ENCODE measurements at regions not wholly inside any gene's neighbourhood (a gene's known extent, or its start where the extent isn't known, plus 50 kb on each side); places are given as distances from the start of the nearest gene placed in this dataset.

- no peak overlapping the region for H3K4me3 ChIP-seq (ENCODE audit: low read depth in 1 of 2, low read length in 2 of 2)
- H3K9me3 ChIP-seq (ENCODE audit: low read length): no peaks in the 10 kb centered on the region
- H3K36me3 ChIP-seq (ENCODE audit: insufficient read depth, low read length): no peaks in the 10 kb centered on the region
- H3K4me1 ChIP-seq (ENCODE audit: insufficient read depth, low read length): no peaks in the 10 kb centered on the region
- no peaks in the 10 kb centered on the region for H3K27me3 ChIP-seq (ENCODE audit: control insufficient read depth in 1 of 2, insufficient read depth in 2 of 2, low read length in 2 of 2)
- no peak overlapping the region for H3K27ac ChIP-seq (ENCODE audit: low read depth, low read length)
- no peak overlapping the region for H3K9ac ChIP-seq (ENCODE audit: low read length)
Measured at GRCh38 chr7:47661051-47661714, 79.3 kb upstream of the TNS3 start.

GRCh38 chr7:47659664-47660462 lies 78.0 kb upstream of the TNS3 start:
- H3K9me3 ChIP-seq (ENCODE audit: low read length): no peaks in the 10 kb centered on the region
- no peaks in the 10 kb centered on the region for H3K36me3 ChIP-seq (ENCODE audit: insufficient read depth, low read length)
- H3K4me1 ChIP-seq (ENCODE audit: insufficient read depth, low read length): no peaks in the 10 kb centered on the region
- H3K27me3 ChIP-seq (ENCODE audit: control insufficient read depth in 1 of 2, insufficient read depth in 2 of 2, low read length in 2 of 2): no peaks in the 10 kb centered on the region
- no peak overlapping the region for H3K27ac ChIP-seq (ENCODE audit: low read depth, low read length)
- no peak overlapping the region for H3K9ac ChIP-seq (ENCODE audit: low read length)
- no peak overlapping the region for H3K4me3 ChIP-seq (ENCODE audit: low read depth in 1 of 2, low read length in 2 of 2)

- no peaks in the 10 kb centered on the region for H3K27me3 ChIP-seq (ENCODE audit: control insufficient read depth in 1 of 2, insufficient read depth in 2 of 2, low read length in 2 of 2)
- H3K4me1 ChIP-seq (ENCODE audit: insufficient read depth, low read length): no peaks in the 10 kb centered on the region
- no peaks in the 10 kb centered on the region for H3K36me3 ChIP-seq (ENCODE audit: insufficient read depth, low read length)
- no peak overlapping the region for H3K9ac ChIP-seq (ENCODE audit: low read length)
- no peak overlapping the region for H3K4me3 ChIP-seq (ENCODE audit: low read depth in 1 of 2, low read length in 2 of 2)
- no peaks in the 10 kb centered on the region for H3K9me3 ChIP-seq (ENCODE audit: low read length)
- no peak overlapping the region for H3K27ac ChIP-seq (ENCODE audit: low read depth, low read length)
Measured at GRCh38 chr7:47658886-47659635, 77.2 kb upstream of the TNS3 start.

- no peaks in the 10 kb centered on the region for H3K9me3 ChIP-seq (ENCODE audit: low read length)
- no peak overlapping the region for H3K4me3 ChIP-seq (ENCODE audit: low read depth in 1 of 2, low read length in 2 of 2)
- H3K27ac ChIP-seq (ENCODE audit: low read depth, low read length): no peak overlapping the region
- no peaks in the 10 kb centered on the region for H3K36me3 ChIP-seq (ENCODE audit: insufficient read depth, low read length)
- H3K27me3 ChIP-seq (ENCODE audit: control insufficient read depth in 1 of 2, insufficient read depth in 2 of 2, low read length in 2 of 2): no peaks in the 10 kb centered on the region
- H3K9ac ChIP-seq (ENCODE audit: low read length): no peak overlapping the region
- H3K4me1 ChIP-seq (ENCODE audit: insufficient read depth, low read length): no peaks in the 10 kb centered on the region
Measured at GRCh38 chr7:47657126-47657525, 75.2 kb upstream of the TNS3 start.

GRCh38 chr7:47654672-47655298 lies 72.9 kb upstream of the TNS3 start:
- no peak overlapping the region for H3K4me3 ChIP-seq (ENCODE audit: low read depth in 1 of 2, low read length in 2 of 2)
- no peak overlapping the region for H3K27ac ChIP-seq (ENCODE audit: low read depth, low read length)
- no peaks in the 10 kb centered on the region for H3K27me3 ChIP-seq (ENCODE audit: control insufficient read depth in 1 of 2, insufficient read depth in 2 of 2, low read length in 2 of 2)
- H3K9ac ChIP-seq (ENCODE audit: low read length): no peak overlapping the region
- no peaks in the 10 kb centered on the region for H3K4me1 ChIP-seq (ENCODE audit: insufficient read depth, low read length)
- no peaks in the 10 kb centered on the region for H3K36me3 ChIP-seq (ENCODE audit: insufficient read depth, low read length)
- H3K9me3 ChIP-seq (ENCODE audit: low read length): no peaks in the 10 kb centered on the region

- Histone ChIP-seq H3K4me3 (ENCODE audit: low read depth in 1 of 2, low read length in 2 of 2) (no peak overlapping the region), H3K27me3 (ENCODE audit: control insufficient read depth in 1 of 2, insufficient read depth in 2 of 2, low read length in 2 of 2) (no peaks in the 10 kb centered on the region), H3K36me3 (ENCODE audit: insufficient read depth, low read length) (no peaks in the 10 kb centered on the region), H3K27ac (ENCODE audit: low read depth, low read length) (no peak overlapping the region), H3K4me1 (ENCODE audit: insufficient read depth, low read length) (no peaks in the 10 kb centered on the region), H3K9me3 (ENCODE audit: low read length) (no peaks in the 10 kb centered on the region), H3K9ac (ENCODE audit: low read length) (no peak overlapping the region)
Measured at GRCh38 chr7:47653550-47654411, 71.9 kb upstream of the TNS3 start.

- no peak overlapping the region for H3K27ac ChIP-seq (ENCODE audit: low read depth, low read length)
- H3K9me3 ChIP-seq (ENCODE audit: low read length): no peaks in the 10 kb centered on the region
- no peaks in the 10 kb centered on the region for H3K36me3 ChIP-seq (ENCODE audit: insufficient read depth, low read length)
- H3K9ac ChIP-seq (ENCODE audit: low read length): no peak overlapping the region
- no peaks in the 10 kb centered on the region for H3K4me1 ChIP-seq (ENCODE audit: insufficient read depth, low read length)
- H3K4me3 ChIP-seq (ENCODE audit: low read depth in 1 of 2, low read length in 2 of 2): no peak overlapping the region
- no peaks in the 10 kb centered on the region for H3K27me3 ChIP-seq (ENCODE audit: control insufficient read depth in 1 of 2, insufficient read depth in 2 of 2, low read length in 2 of 2)
Measured at GRCh38 chr7:47652591-47652990, 70.7 kb upstream of the TNS3 start.

GRCh38 chr7:47651355-47652317 lies 69.7 kb upstream of the TNS3 start:
- H3K27me3 ChIP-seq (ENCODE audit: control insufficient read depth in 1 of 2, insufficient read depth in 2 of 2, low read length in 2 of 2): no peaks in the 10 kb centered on the region
- no peak overlapping the region for H3K9ac ChIP-seq (ENCODE audit: low read length)
- no peak overlapping the region for H3K27ac ChIP-seq (ENCODE audit: low read depth, low read length)
- H3K9me3 ChIP-seq (ENCODE audit: low read length): no peaks in the 10 kb centered on the region
- H3K36me3 ChIP-seq (ENCODE audit: insufficient read depth, low read length): no peaks in the 10 kb centered on the region
- no peaks in the 10 kb centered on the region for H3K4me1 ChIP-seq (ENCODE audit: insufficient read depth, low read length)
- no peak overlapping the region for H3K4me3 ChIP-seq (ENCODE audit: low read depth in 1 of 2, low read length in 2 of 2)

- H3K4me1 ChIP-seq (ENCODE audit: insufficient read depth, low read length): no peaks in the 10 kb centered on the region
- no peak overlapping the region for H3K4me3 ChIP-seq (ENCODE audit: low read depth in 1 of 2, low read length in 2 of 2)
- no peaks in the 10 kb centered on the region for H3K36me3 ChIP-seq (ENCODE audit: insufficient read depth, low read length)
- H3K27ac ChIP-seq (ENCODE audit: low read depth, low read length): no peak overlapping the region
- no peaks in the 10 kb centered on the region for H3K9me3 ChIP-seq (ENCODE audit: low read length)
- no peak overlapping the region for H3K9ac ChIP-seq (ENCODE audit: low read length)
- no peaks in the 10 kb centered on the region for H3K27me3 ChIP-seq (ENCODE audit: control insufficient read depth in 1 of 2, insufficient read depth in 2 of 2, low read length in 2 of 2)
Measured at GRCh38 chr7:47649919-47650318, 68.0 kb upstream of the TNS3 start.
